ENCODE measurements at regions not wholly inside any gene's neighbourhood (a gene's known extent, or its start where the extent isn't known, plus 50 kb on each side); places are given as distances from the start of the nearest gene placed in this dataset.

DNA sequence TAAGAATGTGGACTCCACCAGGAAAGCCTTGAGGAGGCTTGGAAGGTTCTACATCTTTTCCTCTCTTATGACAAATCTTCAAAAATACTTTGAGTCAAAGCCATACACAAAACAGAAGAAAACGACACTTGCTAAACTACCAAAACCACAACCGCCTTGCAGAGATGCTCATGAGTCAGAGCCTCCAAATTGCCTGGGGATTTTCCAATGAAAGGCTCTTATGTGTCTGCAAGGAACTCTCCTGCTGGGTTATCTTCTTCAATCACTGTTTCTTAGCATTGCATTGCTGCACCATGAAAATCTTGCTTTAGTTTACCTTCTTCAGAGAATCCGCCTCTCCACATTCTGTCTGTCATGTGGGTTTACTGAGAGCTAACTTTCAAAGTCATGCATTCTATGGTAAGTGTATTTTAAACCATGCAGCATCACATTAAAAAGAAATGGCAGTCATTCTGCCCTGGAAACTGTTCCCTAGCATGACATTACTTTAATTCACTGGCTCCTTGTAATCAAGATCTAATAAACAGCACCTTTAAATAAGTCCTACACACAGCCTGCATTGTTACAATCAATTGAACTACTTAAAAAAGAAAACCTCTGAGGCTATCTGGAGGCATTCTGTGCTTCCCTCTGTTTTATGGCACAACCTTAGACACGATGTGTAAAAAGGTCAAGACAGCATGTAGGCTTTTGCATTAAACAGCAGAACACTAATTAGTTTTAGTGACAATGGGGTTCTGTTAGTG is 210.0 kb upstream of the FOXD3 start:
- no peaks in the 10 kb centered on the region for H3K36me3 ChIP-seq
- no peak overlapping the region for H3K27ac ChIP-seq
- no peak overlapping the region for H3K9ac ChIP-seq (ENCODE audit: low read depth in 2 of 2, low read length in 2 of 2)
- TF ChIP-seq, protein P1, sequence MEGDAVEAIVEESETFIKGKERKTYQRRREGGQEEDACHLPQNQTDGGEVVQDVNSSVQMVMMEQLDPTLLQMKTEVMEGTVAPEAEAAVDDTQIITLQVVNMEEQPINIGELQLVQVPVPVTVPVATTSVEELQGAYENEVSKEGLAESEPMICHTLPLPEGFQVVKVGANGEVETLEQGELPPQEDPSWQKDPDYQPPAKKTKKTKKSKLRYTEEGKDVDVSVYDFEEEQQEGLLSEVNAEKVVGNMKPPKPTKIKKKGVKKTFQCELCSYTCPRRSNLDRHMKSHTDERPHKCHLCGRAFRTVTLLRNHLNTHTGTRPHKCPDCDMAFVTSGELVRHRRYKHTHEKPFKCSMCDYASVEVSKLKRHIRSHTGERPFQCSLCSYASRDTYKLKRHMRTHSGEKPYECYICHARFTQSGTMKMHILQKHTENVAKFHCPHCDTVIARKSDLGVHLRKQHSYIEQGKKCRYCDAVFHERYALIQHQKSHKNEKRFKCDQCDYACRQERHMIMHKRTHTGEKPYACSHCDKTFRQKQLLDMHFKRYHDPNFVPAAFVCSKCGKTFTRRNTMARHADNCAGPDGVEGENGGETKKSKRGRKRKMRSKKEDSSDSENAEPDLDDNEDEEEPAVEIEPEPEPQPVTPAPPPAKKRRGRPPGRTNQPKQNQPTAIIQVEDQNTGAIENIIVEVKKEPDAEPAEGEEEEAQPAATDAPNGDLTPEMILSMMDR (IDR thresholded peaks at IDR 0.05) = no peak
- intact Hi-C loops (cut with DNase I) = no loop called here
- no peaks in the 10 kb centered on the region for H3K9me3 ChIP-seq
- DNase-seq = no peak
- H3K27me3 ChIP-seq = no peaks in the 10 kb centered on the region
- H3K4me1 ChIP-seq = no peaks in the 10 kb centered on the region
- no peak overlapping the region for H3K4me3 ChIP-seq

DNA sequence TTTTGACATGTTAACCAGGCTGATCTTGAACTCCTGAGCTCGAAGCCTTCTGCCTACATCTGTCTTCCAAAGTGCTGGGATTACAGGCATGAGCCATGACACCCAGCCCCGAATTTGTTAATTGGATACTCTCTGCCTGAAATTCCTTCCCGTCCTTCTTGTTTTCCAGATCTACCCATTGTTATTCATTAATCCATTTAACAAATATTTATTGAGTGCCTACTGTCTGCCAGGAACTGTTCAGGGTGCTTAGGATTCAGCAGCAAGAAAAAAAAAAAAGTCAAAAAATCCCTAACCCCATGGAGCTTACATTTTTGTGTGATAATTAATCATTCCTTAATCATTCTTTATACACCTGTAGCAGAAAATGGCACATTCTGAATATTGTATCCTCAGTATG is 206.8 kb upstream of the FOXD3 start:
- Histone ChIP-seq H3K36me3 (no peaks in the 10 kb centered on the region), H3K27ac (no peak overlapping the region), H3K9ac (ENCODE audit: low read depth in 2 of 2, low read length in 2 of 2) (no peak overlapping the region), H3K9me3 (no peaks in the 10 kb centered on the region), H3K4me1 (no peaks in the 10 kb centered on the region), H3K27me3 (no peaks in the 10 kb centered on the region), H3K4me3 (no peak overlapping the region)
- TF ChIP-seq, protein P1 (IDR thresholded peaks at IDR 0.05) = no peak
- intact Hi-C loops (cut with DNase I) = no loop called here
- no peak for DNase-seq

DNA sequence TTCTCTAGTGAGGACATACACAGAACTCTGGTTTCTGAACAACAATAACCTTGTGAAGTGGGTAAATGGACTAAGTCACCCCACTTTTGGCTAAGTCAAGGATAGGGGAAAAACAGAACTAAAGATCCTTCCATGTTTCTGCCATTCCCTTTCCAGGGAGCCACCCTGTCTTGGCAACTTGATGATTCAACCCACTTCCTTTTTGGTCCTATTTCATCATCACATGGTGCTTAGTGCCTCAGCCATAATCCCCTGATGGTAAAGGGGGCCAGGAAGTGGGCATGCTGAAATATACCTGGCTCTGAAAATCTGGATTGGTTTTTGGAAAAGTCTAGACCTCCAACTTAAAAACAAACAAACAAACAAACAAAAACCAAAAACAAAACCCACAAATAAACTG is 206.4 kb upstream of the FOXD3 start:
- H3K27ac ChIP-seq = no peak overlapping the region
- intact Hi-C loops (cut with DNase I) = no loop called here
- H3K27me3 ChIP-seq = no peaks in the 10 kb centered on the region
- DNase-seq = no peak
- no peaks in the 10 kb centered on the region for H3K36me3 ChIP-seq
- no peak overlapping the region for H3K9ac ChIP-seq (ENCODE audit: low read depth in 2 of 2, low read length in 2 of 2)
- no peaks in the 10 kb centered on the region for H3K4me1 ChIP-seq
- TF ChIP-seq, protein P1 (IDR thresholded peaks at IDR 0.05) = no peak
- H3K4me3 ChIP-seq = no peak overlapping the region
- no peaks in the 10 kb centered on the region for H3K9me3 ChIP-seq

DNA sequence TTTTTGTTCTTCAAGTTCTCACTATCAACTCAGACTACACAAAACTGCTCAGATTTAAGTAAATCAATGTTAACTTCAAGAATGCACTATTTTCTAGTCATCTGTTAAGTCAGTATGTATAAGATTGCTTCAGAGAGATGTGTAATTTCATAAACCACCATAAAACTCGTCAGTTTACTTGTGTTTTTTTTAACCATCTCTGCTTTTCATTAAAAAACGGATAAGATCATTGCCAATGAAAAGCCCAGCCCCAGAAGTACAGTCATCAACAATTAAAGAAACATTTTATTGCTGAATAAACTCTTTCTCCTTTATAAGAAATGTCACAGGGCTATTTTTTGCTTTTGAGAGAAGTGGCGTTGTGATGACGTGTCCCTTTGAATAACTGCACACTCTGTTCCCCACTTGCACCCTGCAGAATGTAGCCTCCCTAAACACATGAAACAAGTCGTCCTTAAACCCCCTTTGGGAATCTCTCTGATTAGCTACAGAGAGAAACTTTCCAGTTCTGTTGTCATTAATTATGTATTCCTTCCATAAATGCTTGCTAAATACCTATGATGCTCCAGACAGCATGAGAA is 202.7 kb upstream of the FOXD3 start:
- Histone ChIP-seq H3K9me3 (no peaks in the 10 kb centered on the region), H3K9ac (ENCODE audit: low read depth in 2 of 2, low read length in 2 of 2) (no peak overlapping the region), H3K4me1 (no peaks in the 10 kb centered on the region), H3K4me3 (no peak overlapping the region), H3K36me3 (no peaks in the 10 kb centered on the region), H3K27ac (no peak overlapping the region), H3K27me3 (no peaks in the 10 kb centered on the region)
- no peak for DNase-seq
- intact Hi-C loops (cut with DNase I) = no loop called here
- TF ChIP-seq, protein P1 (IDR thresholded peaks at IDR 0.05) = no peak

DNA sequence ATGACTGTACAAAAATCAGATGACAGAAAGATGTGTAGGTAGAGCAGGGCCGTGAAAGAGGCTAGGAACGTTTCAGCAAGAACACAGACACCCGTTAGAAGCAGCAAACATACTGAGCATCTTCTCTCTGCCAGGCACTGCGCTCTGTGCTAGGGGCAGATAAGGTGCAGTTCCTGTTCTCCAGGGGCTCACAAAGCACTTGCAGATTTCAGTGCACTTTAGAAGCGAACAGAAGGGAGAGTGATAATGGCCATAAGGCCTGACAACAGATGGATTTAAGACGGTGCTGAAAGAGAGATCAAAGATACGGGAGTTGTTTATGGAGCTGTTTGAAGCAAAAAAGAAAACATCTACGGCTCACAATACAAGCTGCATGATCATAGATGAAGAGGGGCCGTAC is 200.3 kb upstream of the FOXD3 start:
- Histone ChIP-seq H3K4me1 (no peaks in the 10 kb centered on the region), H3K27ac (no peak overlapping the region), H3K9me3 (no peaks in the 10 kb centered on the region), H3K9ac (ENCODE audit: low read depth in 2 of 2, low read length in 2 of 2) (no peak overlapping the region), H3K27me3 (no peaks in the 10 kb centered on the region), H3K36me3 (no peaks in the 10 kb centered on the region), H3K4me3 (no peak overlapping the region)
- DNase-seq = no peak
- TF ChIP-seq, protein P1 (IDR thresholded peaks at IDR 0.05) = no peak
- intact Hi-C loops (cut with DNase I) = no loop called here

Data from colonic mucosa (tissue), 4 donors.